RWPE2 (cell line): ENCODE measurements at regions not wholly inside any gene's neighbourhood (a gene's known extent, or its start where the extent isn't known, plus 50 kb on each side); places are given as distances from the start of the nearest gene placed in this dataset.

ENCODE experiments used
- ATAC-seq: fragments of 200-7000 bp; cut with Tn5 transposase; 3 replicates; pipeline ENCODE4 v1.9.1; 2021; ENCODE audit warnings: low read depth
- DNase-seq: peaks from one replicate; pipeline ENCODE4 v3.0.0-alpha.2; 2020; ENCODE audit warnings: low spot score
- H3K27ac ChIP-seq: fragments of 450-650 bp; 2 replicates; pipeline ENCODE4 v1.5.1; 2017; ENCODE audit warnings: mild to moderate bottlenecking; ENCODE audit not compliant: poor library complexity, severe bottlenecking
- H3K27me3 ChIP-seq: fragments of 250-450 bp; sonication (Bioruptor Pico); 2 replicates; pipeline ENCODE4 v1.5.1; 2021; ENCODE audit warnings: mild to moderate bottlenecking, moderate library complexity; ENCODE audit not compliant: insufficient read depth, poor library complexity, severe bottlenecking
- H3K36me3 ChIP-seq: fragments of 250-450 bp; sonication (Bioruptor Pico); 2 replicates; pipeline ENCODE4 v1.5.1; 2020; ENCODE audit warnings: low read depth, mild to moderate bottlenecking, moderate library complexity
- H3K4me1 ChIP-seq: fragments of 250-450 bp; sonication (Bioruptor Pico); 2 replicates; pipeline ENCODE4 v1.5.1; 2021; ENCODE audit warnings: mild to moderate bottlenecking, moderate library complexity; ENCODE audit not compliant: insufficient read depth, poor library complexity, severe bottlenecking
- H3K4me3 ChIP-seq: fragments of 250-450 bp; sonication (Bioruptor Pico); 2 replicates; pipeline ENCODE4 v1.5.1; 2021; ENCODE audit warnings: mild to moderate bottlenecking, moderate library complexity; ENCODE audit not compliant: severe bottlenecking
- H3K9me3 ChIP-seq: fragments of 250-450 bp; sonication (Bioruptor Pico); 2 replicates; pipeline ENCODE4 v1.5.1; 2021; ENCODE audit warnings: mild to moderate bottlenecking, moderate library complexity; ENCODE audit not compliant: severe bottlenecking
- CTCF ChIP-seq: fragments of 450-650 bp; IDR thresholded peaks from one replicate; pipeline ENCODE4 v1.5.1; 2017; ENCODE audit warnings: mild to moderate bottlenecking, moderate library complexity; ENCODE audit not compliant: poor library complexity, severe bottlenecking

GRCh38 chr2:118320196-118320595 lies 231.9 kb downstream of the INSIG2 start:
- Histone ChIP-seq H3K4me3 (no peak overlapping the region), H3K9me3 (no peaks in the 10 kb centered on the region), H3K36me3 (no peaks in the 10 kb centered on the region), H3K27me3 (no peaks in the 10 kb centered on the region), H3K4me1 (no peaks in the 10 kb centered on the region), H3K27ac (no peak overlapping the region)
- ATAC-seq (no peak), DNase-seq (no peak)
- no peak for TF ChIP-seq CTCF

- no peaks in the 10 kb centered on the region for H3K9me3 ChIP-seq
- ATAC-seq = no peak
- H3K36me3 ChIP-seq = no peaks in the 10 kb centered on the region
- H3K27me3 ChIP-seq = no peaks in the 10 kb centered on the region
- no peaks in the 10 kb centered on the region for H3K4me1 ChIP-seq
- H3K27ac ChIP-seq = no peak overlapping the region
- no peak for DNase-seq
- no peak for TF ChIP-seq CTCF
- H3K4me3 ChIP-seq = no peak overlapping the region
Observed at GRCh38 chr2:118319271-118319684, 231.0 kb downstream of the INSIG2 start.

- Histone ChIP-seq H3K9me3 (no peaks in the 10 kb centered on the region), H3K4me1 (no peaks in the 10 kb centered on the region), H3K27ac (no peak overlapping the region), H3K27me3 (no peaks in the 10 kb centered on the region), H3K4me3 (no peak overlapping the region), H3K36me3 (no peaks in the 10 kb centered on the region)
- no peak for DNase-seq
- TF ChIP-seq CTCF = no peak
- no peak for ATAC-seq
Observed at GRCh38 chr2:118315606-118316005, 227.3 kb downstream of the INSIG2 start.

- no peaks in the 10 kb centered on the region for H3K36me3 ChIP-seq
- no peak for TF ChIP-seq CTCF
- no peak overlapping the region for H3K27ac ChIP-seq
- H3K9me3 ChIP-seq = no peaks in the 10 kb centered on the region
- DNase-seq (no peak), ATAC-seq (no peak)
- H3K4me1 ChIP-seq = no peaks in the 10 kb centered on the region
- H3K27me3 ChIP-seq = no peaks in the 10 kb centered on the region
- H3K4me3 ChIP-seq = no peak overlapping the region
Observed at GRCh38 chr2:118312969-118313756, 224.9 kb downstream of the INSIG2 start.
